ENCODE measurements at regions not wholly inside any gene's neighbourhood (a gene's known extent, or its start where the extent isn't known, plus 50 kb on each side); places are given as distances from the start of the nearest gene placed in this dataset.

- H3K4me3 ChIP-seq: no peak overlapping the region
- H3K27ac ChIP-seq: no peak overlapping the region
- intact Hi-C loops (cut with DNase I; ENCODE audit: low total_unique reads): no loop called here
- H3K9me3 ChIP-seq: no peaks in the 10 kb centered on the region
- no peak for DNase-seq
- no peaks in the 10 kb centered on the region for H3K4me1 ChIP-seq
- no peaks in the 10 kb centered on the region for H3K27me3 ChIP-seq
- 95 to 100% methylated on average over 2 of the region's 2 CpGs for WGBS, 2 donors
- no peak for TF ChIP-seq CTCF (IDR thresholded peaks at IDR 0.05)
- no peak for TF ChIP-seq POLR2A (IDR thresholded peaks at IDR 0.05)
- no peaks in the 10 kb centered on the region for H3K36me3 ChIP-seq (ENCODE audit: low read depth, missing control alignments)
Measured at GRCh38 chr3:165622356-165622755, 214.9 kb downstream of the BCHE start.

GRCh38 chr3:165619069-165619468, 218.2 kb downstream of the BCHE start:
- DNase-seq: no peak
- Histone ChIP-seq H3K36me3 (ENCODE audit: low read depth, missing control alignments) (no peaks in the 10 kb centered on the region), H3K4me3 (no peak overlapping the region), H3K27ac (no peak overlapping the region), H3K9me3 (no peaks in the 10 kb centered on the region), H3K27me3 (no peaks in the 10 kb centered on the region), H3K4me1 (no peaks in the 10 kb centered on the region)
- 78 to 88% methylated on average over 2 of the region's 2 CpGs for WGBS, 2 donors
- intact Hi-C loops (cut with DNase I; ENCODE audit: low total_unique reads): no loop called here
- TF ChIP-seq POLR2A (IDR thresholded peaks at IDR 0.05): no peak
- TF ChIP-seq CTCF (IDR thresholded peaks at IDR 0.05): no peak

DNA sequence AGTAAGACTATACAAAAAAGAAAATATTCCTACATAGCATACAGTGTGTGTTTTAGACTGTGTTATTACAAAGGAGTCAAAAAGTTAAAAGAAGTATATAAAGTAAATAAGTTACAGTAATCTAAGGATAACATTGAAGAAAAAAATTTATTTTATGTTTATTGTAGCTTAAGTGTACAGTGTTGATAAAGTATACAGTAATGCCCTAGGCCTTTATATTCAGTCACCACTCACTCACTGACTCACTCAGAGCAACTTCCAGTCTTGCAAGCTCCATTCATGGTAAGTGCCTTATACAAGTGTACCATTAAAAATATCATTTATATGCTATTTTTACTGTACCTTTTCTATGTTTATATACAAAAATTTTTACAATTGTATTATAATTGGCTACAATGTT, 220.1 kb downstream of the BCHE start:
- Histone ChIP-seq H3K4me1 (no peaks in the 10 kb centered on the region), H3K9me3 (no peaks in the 10 kb centered on the region), H3K4me3 (no peak overlapping the region), H3K27me3 (no peaks in the 10 kb centered on the region), H3K36me3 (ENCODE audit: low read depth, missing control alignments) (no peaks in the 10 kb centered on the region), H3K27ac (no peak overlapping the region)
- DNase-seq: no peak
- TF ChIP-seq CTCF (IDR thresholded peaks at IDR 0.05) (no peak), POLR2A (IDR thresholded peaks at IDR 0.05) (no peak)
- intact Hi-C loops (cut with DNase I; ENCODE audit: low total_unique reads): no loop called here

- DNase-seq: no peak
- H3K36me3 ChIP-seq (ENCODE audit: low read depth, missing control alignments): no peaks in the 10 kb centered on the region
- no peaks in the 10 kb centered on the region for H3K9me3 ChIP-seq
- no peaks in the 10 kb centered on the region for H3K4me1 ChIP-seq
- WGBS, 2 donors: 89 to 97% methylated on average over 1 of the region's 1 CpG
- H3K27me3 ChIP-seq: no peaks in the 10 kb centered on the region
- no peak overlapping the region for H3K27ac ChIP-seq
- no peak overlapping the region for H3K4me3 ChIP-seq
- intact Hi-C loops (cut with DNase I; ENCODE audit: low total_unique reads): no loop called here
- TF ChIP-seq CTCF (IDR thresholded peaks at IDR 0.05) (no peak), POLR2A (IDR thresholded peaks at IDR 0.05) (no peak)
Measured at GRCh38 chr3:165614337-165614736, 222.9 kb downstream of the BCHE start.

DNA sequence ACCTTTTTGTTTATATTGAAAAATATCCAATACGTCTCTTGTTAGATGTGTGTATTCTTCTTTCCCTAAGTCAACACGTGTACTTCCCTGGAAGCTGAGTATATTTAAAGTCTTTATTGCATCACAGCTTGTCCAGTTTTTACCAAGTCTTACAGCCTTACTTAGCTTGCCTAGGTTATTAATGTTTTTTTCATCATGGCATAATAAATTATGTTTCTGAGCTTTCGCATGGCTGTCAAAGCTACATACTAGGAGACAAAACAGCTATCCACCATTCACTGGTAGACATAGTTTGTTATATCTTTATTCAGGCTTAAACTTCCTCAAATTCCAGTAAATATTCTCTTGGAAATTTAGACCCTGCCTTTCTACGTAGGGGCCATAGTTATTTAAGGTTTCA, 224.2 kb downstream of the BCHE start:
- Histone ChIP-seq H3K4me1 (no peaks in the 10 kb centered on the region), H3K4me3 (no peak overlapping the region), H3K27ac (no peak overlapping the region), H3K27me3 (no peaks in the 10 kb centered on the region), H3K36me3 (ENCODE audit: low read depth, missing control alignments) (no peaks in the 10 kb centered on the region), H3K9me3 (no peaks in the 10 kb centered on the region)
- TF ChIP-seq CTCF (IDR thresholded peaks at IDR 0.05): no peak
- TF ChIP-seq POLR2A (IDR thresholded peaks at IDR 0.05): no peak
- WGBS, 2 donors: 71 to 76% methylated on average over 4 of the region's 4 CpGs
- no peak for DNase-seq
- intact Hi-C loops (cut with DNase I; ENCODE audit: low total_unique reads): no loop called here
